D341Med (cell line): ENCODE measurements at regions not wholly inside any gene's neighbourhood (a gene's known extent, or its start where the extent isn't known, plus 50 kb on each side); places are given as distances from the start of the nearest gene placed in this dataset.

Experiments used
- DNase-seq: peaks from one replicate; pipeline ENCODE4 v3.0.0; 2012; ENCODE audit warnings: low spot score

GRCh38 chr4:14560577-14560976 is 441.7 kb upstream of the CPEB2 start:
- DNase-seq: no peak

GRCh38 chr4:14562901-14563300 is 439.4 kb upstream of the CPEB2 start:
- no peak for DNase-seq

- no peak for DNase-seq
Observed at GRCh38 chr4:14564281-14564680, 438.0 kb upstream of the CPEB2 start.

- DNase-seq: no peak
Observed at GRCh38 chr4:14566518-14566917, 435.8 kb upstream of the CPEB2 start.

- DNase-seq: no peak
Observed at GRCh38 chr4:14568351-14568750, 433.9 kb upstream of the CPEB2 start.

- DNase-seq: no peak
Observed at GRCh38 chr4:14575289-14575688, 427.0 kb upstream of the CPEB2 start.

GRCh38 chr4:14575919-14576318 is 426.4 kb upstream of the CPEB2 start:
- no peak for DNase-seq

GRCh38 chr4:14580061-14580460 is 422.2 kb upstream of the CPEB2 start:
- DNase-seq: no peak

- no peak for DNase-seq
Observed at GRCh38 chr4:14581741-14582140, 420.5 kb upstream of the CPEB2 start.

GRCh38 chr4:14582677-14583076 is 419.6 kb upstream of the CPEB2 start:
- no peak for DNase-seq

GRCh38 chr4:14583331-14583730 is 418.9 kb upstream of the CPEB2 start:
- DNase-seq: no peak

GRCh38 chr4:14583752-14584151 is 418.5 kb upstream of the CPEB2 start:
- DNase-seq: no peak

GRCh38 chr4:14592950-14593349 is 409.3 kb upstream of the CPEB2 start:
- DNase-seq: no peak

GRCh38 chr4:14596028-14596427 is 406.3 kb upstream of the CPEB2 start:
- DNase-seq: no peak

- no peak for DNase-seq
Observed at GRCh38 chr4:14596437-14596836, 405.8 kb upstream of the CPEB2 start.

GRCh38 chr4:14596904-14597303 is 405.4 kb upstream of the CPEB2 start:
- no peak for DNase-seq

GRCh38 chr4:14602206-14602605 is 400.1 kb upstream of the CPEB2 start:
- DNase-seq: no peak

GRCh38 chr4:14607001-14607400 is 395.3 kb upstream of the CPEB2 start:
- no peak for DNase-seq

GRCh38 chr4:14607578-14607977 is 394.7 kb upstream of the CPEB2 start:
- DNase-seq: no peak

GRCh38 chr4:14608630-14609029 is 393.7 kb upstream of the CPEB2 start:
- DNase-seq: no peak

- DNase-seq: no peak
Observed at GRCh38 chr4:14614840-14615239, 387.4 kb upstream of the CPEB2 start.

GRCh38 chr4:14615671-14616070 is 386.6 kb upstream of the CPEB2 start:
- DNase-seq: no peak

GRCh38 chr4:14620567-14621141 is 381.6 kb upstream of the CPEB2 start:
- DNase-seq: no peak

GRCh38 chr4:14621731-14622463 is 380.4 kb upstream of the CPEB2 start:
- no peak for DNase-seq
